Left lobe of liver (tissue), 2 donors: ENCODE measurements at regions not wholly inside any gene's neighbourhood (a gene's known extent, or its start where the extent isn't known, plus 50 kb on each side); places are given as distances from the start of the nearest gene placed in this dataset.
"Not testable (repeated sequence)": the region's sequence is repeated elsewhere in the genome, so short reads cannot be mapped to it uniquely, and the experiment has no call there.

Experiments used
- ATAC-seq: fragments of 200-7000 bp; cut with Tn5 transposase; one replicate; pipeline ENCODE4 v1.9.1; 2020; ENCODE audit warnings: mild to moderate bottlenecking, moderate library complexity
- DNase-seq: peaks from one replicate; pipeline ENCODE4 v3.0.0-alpha.2; 2020; ENCODE audit warnings: low spot score
- donor health status: DM: no; HTN: no; CAD: no; lungs with moderate emphysema.
- donor health status: DM: no; HTN: yes; CAD: no.

DNA sequence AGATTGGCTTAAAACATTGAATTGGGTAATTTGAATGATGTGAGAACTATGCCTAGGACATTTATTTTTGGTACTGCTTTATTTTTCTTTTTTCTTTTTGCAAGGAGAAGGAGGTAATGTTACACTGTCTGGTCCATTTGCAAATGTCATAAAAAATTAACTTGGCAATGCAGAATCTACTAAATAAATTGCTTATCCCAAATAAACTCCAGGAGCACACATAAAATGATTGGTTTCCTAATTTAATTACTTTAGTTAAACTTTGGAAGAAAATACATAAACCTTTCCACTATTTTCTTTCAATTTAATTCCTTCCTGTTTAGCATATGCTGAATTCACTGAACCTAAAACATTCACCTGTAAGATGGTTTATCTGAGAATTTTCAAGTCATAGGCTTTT, 238.4 kb upstream of the ETAA1 start:
- DNase-seq (no peak), ATAC-seq (no peak)

DNA sequence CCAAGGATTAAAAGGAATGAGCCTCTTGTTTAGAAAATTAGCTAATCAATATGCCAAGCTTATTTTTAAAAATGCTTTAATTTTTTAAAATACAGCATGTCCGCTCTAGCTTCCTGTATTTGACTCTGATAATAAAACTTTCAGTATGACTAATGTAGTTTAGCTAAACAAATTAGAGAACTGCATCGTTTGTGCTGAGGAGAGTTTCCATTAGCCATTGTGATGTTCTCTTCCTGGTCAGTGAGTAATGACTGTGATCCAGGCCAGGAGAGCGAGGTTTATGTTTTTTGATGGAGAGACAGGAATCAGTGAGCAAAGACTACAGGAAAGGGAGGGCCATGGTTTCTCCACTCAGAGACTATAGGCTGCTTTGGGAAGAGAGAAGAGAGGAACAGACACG, 237.2 kb upstream of the ETAA1 start:
- no peak for ATAC-seq
- DNase-seq: no peak

DNA sequence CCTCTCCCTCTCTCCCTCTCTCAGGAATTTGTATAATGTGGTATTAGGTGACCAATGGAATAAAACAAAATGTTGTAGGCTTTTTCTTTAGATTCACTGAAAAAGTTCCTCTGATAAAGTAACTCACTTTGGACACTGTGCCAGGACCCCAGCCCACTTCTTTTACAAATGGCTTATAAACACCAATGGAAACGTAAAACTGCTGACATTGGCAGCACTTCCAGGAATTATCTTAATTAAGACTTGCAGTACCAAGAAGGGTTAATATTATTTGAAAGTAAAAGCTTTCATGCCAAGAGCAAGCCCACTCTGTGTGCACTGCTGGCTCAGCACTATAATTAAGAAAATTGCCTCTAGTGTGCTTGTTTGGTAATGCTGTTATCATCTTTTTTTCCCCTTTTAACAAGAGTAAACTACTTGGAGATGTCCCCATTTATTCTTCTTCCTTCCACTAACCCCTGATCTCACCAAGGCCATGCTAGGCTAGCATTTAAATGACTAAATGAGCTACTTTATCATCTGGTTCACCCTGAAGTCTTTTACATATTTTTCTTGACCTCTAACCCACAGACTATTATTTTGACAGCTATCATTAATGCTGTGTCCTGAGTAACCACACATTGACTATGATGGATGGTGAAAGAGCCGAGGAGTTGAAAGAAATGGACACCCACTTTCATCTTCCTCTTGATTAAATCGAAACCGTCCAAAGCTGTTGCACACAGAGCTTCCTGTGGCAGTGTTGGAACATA, 232.2 kb upstream of the ETAA1 start:
- DNase-seq (no peak), ATAC-seq (no peak)

DNA sequence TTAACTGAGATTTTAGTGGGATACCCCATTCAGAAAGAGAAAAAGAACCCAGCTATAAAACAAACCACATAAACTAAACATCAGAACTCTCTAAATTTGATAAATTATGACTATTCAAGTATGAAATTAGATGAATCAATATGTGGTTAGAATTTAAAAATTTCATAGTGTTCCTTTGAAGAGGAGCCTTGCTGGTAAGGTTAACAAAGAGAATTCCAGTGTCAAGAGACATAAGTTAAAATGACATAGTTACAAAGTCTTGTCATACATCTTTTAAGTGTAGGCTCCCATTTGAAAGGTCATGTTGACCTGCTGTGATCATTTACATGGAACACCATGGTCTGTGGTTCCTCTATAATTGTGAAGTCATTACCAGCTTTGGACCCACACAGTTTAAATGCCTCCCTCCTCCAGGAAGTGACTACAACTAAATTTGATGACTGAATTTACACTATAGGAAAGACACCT, 231.6 kb upstream of the ETAA1 start:
- DNase-seq (no peak), ATAC-seq (no peak)

DNA sequence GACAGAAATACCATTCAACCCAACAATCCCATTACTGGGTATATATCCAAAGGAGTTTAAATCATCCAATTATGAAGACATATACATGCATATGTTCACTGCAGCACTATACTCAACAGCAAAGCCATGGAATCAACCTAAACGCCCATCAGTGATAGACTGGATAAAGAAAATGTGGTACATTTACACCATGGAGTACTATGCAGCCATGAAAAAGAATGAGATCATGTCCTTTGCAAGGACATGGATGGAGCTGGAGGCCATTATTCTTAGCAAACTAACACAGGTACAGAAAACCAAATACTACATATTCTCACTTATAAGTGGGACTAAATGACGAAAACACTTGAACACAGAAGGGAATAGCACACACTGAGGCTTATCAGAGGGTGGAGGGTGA, 230.6 kb upstream of the ETAA1 start:
- ATAC-seq, DNase-seq: not testable (repeated sequence)

DNA sequence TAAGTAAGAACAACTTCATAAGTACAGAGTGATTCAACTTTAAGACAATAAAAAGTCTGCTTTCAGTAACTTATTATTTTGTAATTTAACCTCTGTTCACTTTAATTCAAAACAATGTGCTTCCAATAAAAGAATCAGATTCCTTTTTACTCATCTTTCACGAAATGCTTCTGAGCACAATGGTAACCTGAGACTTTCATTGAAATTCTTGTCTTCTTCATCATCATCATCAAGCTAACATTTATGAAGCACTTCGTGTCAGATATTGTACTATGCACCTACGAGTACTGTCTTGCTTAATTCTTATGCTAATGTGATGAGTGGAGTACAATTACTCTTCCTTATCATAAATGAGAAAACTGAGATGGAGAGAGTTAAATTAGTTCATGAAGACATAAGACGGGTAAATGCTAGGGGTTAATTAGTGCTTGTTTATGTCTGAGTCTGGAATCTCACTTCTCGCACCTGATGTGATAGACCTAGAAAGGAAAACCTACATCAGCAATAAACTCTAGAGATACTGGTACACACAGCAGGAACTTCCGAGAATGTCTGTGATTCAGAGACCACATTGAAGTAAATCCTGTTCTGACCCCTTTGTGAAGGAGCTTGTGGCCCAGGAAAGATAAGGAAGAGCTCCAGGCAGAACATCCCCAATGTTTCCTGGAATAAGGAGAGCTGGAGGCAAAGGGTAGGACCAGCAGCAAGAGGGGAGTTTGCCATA, 227.6 kb upstream of the ETAA1 start:
- DNase-seq: no peak
- ATAC-seq: no peak

DNA sequence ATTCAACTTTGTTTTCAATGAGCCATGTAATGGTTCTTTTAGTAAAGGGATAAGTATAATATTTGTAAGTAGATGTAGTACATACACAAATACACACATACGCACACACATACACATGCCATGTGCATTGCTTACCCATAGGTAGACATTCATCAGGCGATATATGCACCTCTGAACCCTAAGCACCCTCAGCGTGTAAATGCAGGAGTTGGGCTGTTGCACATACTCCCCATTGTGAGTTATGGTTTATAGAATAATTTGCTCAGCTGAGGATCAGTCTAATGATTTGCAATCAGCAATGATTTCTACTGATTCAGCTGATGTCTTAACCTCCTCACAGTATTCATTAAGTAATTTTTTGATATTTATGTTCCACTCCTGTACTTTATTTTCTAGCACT, 217.6 kb upstream of the ETAA1 start:
- no peak for ATAC-seq
- no peak for DNase-seq

DNA sequence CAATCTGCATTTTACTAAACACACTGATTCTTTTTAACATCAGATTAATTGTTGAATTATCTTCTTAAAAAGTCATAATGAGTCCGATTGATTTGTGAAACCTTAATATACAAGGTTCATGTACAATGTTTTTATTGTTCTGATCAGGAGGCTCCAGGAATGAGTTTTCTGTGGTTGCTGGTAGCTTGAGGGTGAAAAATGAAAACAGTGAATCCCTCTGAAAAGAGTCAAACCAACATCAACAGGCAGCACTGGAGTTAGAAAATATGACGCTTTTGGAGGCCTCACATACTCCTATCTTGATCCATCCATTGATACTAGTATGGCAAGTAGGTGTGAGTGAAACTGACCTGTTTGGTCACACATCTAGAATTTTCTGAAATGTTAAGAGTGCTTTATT, 216.3 kb upstream of the ETAA1 start:
- ATAC-seq (no peak), DNase-seq (no peak)

DNA sequence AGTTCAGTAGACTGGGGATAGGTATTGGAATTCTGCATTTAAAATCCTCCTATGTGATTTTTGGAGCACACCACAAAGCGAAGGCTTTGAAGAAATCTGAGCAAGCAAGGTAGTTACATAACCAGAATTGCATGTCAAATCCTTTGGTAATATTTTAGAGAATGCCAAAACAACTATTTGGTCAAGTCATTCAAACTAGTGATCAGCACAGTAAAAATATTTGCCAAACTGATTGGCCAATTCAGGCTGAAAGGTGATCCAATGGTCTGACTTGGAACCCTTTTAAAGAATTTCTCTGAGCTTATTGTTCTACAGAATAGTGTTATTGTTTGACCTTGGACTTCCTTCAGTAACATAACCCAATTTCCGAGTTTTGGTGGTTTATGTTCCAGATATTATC, 214.2 kb upstream of the ETAA1 start:
- DNase-seq: no peak

DNA sequence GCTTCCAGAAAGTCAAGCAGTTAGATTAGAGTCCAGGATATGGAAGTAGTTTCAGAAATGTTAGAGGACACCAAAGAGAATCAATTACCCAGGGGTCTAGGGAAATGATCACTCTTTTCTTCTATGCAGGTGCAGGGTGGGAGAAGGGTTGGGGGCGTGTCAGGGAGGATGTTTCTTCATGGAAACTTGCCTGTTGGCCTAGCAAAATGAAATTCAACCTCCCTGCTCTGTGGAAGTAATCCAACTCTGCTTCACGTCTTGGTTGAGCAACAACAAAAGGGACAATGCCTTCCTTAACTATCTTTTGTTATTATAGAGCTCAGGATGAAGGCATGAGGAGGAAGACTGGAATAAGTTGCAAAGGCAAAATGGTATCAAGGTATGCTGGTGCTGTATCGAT, 210.8 kb upstream of the ETAA1 start:
- no peak for DNase-seq
- no peak for ATAC-seq

More for the DNA sequence above, 214.2 kb upstream of the ETAA1 start:
- peak; percentile 78 for ATAC-seq

DNA sequence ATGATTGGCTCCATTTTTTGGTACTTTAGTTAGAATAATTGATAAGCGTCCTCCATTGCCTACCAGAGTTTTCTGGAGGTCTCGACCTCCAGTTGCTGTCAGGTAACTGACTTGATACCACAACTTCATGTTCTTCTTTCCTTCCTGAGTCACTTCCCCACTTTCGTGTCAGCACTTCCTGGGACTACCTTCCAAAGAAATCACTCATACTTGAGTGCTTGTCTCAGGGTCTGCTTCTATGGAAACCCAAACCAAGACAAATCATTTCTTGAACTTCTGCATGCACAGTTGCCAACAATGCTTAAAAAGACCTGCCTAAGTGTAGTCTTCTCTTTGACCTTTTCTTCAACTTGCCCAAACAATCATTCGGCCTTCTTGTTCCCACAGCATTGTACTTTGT, 210.3 kb upstream of the ETAA1 start:
- ATAC-seq (no peak), DNase-seq (no peak)

DNA sequence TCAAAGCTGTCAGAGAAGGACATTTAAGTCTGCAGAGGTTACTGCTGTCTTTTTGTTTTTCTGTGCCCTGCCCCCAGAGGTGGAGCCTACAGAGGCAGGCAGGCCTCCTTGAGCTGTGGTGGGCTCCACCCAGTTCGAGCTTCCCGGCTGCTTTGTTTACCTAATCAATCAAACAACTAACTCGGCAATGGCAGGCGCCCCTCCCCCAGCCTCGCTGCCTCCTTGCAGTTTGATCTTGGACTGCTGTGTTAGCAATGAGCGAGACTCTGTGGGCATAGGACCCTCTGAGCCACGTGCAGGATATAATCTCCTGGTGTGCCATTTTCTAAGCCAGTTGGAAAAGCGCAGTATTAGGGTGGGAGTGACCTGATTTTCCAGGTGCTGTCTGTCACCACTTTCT, 201.8 kb upstream of the ETAA1 start:
- not testable (repeated sequence) for DNase-seq, ATAC-seq

DNA sequence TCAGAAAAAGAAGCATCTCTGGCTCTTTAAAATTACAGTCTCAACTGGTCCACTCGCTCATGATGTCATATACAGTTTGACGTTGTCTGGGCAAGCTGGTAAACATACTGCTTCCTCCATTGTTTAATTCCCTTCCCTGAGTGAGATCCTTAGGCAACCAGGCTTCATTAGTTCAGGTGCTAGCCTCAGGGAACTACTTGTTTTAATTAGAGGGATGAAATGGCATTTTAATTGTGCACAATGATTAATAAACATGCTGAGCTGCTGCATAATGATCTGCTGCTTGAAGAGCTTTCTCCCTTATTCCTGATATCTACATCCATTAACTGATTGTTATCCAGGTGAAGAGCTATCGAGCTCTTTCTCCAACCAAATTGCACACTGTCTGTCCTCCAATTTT, 195.6 kb upstream of the ETAA1 start:
- ATAC-seq (no peak), DNase-seq (no peak)

DNA sequence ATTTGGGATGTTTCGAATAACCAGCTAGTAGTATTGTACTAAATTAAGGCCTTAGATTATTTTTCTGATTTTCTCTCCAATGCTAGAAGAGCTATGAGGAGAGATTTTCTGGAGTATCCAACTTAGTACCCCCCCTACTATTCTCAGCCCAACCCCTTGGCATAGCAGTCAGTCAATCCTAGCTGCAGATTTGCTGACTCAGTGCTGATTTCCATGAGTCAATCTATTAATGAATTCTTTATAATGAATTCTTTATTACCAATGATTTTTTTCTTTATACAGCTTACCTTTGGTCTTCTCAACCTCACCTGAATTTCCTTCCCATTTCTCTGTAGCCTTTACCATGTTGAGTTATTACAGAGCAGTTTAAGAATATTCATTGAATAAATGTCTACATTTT, 192.8 kb upstream of the ETAA1 start:
- no peak for ATAC-seq
- DNase-seq: no peak

DNA sequence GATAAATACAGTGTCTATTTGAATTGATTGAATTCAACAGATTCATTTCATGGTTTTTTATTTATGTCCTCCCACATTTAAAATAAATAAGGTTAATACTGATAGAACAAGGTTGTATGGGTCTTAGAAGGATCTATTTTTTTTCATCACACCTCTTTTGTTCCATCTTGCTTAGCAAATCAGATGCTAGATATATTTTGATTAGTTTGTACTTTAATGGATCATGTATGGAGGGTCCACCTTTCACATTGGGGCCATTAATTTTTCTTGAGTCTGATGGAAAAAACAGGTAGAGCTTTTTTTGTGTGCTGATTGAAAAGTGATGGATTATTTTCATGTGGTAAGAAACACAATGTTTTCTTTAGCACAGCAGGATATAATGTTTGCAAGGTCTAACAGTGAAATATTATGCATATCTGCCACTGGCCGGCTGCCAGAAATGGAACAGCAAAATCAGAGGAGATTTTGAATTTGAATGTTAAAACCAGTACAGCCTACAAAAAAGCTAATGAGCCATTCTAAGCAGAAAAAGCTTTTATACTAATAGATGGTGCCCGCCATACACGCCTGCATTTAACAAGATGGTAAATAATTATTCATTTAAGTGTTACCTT, 188.1 kb upstream of the ETAA1 start:
- DNase-seq: no peak

DNA sequence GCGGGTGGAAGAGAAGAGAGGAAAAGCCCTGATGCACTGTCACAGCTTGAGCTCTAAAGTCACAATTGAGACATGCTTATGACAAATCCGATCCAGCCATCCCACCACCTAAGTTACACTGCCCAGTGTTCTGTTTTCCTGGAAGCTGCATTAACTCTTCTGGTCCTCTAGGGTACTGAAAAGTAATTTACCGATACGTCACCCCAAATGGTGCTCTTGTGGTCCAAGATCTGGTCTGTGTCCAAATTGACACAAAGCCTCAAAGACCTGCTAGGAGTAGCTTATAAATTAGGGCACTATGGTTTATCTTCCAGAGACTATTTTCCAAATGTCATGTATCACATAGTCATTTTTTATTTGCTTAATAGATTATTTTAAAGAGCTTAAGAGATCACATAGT, 186.7 kb upstream of the ETAA1 start:
- DNase-seq (no peak), ATAC-seq (no peak)

More for the DNA sequence above, 188.1 kb upstream of the ETAA1 start:
- no peak for ATAC-seq

DNA sequence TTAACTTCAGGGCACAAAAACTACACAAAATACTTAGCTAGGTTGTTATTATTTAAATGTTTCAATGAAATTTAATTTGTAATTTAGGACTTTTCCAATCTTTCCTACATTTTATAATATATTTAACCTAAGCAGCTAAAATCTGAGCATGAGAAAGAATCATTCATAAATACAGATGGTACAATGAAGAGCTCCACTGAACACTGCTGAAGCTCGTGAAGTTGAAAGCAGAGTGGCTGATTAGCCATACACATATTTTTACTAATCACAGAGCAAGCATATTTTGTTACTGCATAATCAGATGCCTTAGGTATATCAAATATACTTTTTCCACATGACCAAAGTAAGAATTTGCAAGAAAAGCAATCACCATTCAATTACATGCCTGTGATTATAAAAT, 184.9 kb upstream of the ETAA1 start:
- no peak for ATAC-seq

DNA sequence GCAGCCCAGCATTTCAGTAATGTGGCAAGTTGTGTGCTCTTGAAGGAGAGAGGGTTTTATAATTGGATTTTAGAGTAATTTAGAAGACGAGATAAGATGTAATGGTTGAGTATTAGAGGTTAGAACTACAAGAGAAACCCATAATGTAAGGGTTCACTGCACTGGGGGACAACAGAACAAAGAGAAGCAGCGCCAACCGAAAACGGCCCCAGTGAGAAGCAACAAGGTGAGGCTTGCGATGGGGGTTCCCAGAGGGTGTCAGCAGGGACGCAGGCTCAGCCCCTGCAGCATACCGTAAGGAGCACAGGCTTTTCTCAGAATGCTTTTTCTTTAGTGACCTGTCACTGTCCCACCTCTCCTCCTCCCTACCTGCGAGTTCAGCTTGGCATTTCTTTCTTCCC, 183.9 kb upstream of the ETAA1 start:
- no peak for ATAC-seq
- no peak for DNase-seq

More for the DNA sequence above, 184.9 kb upstream of the ETAA1 start:
- DNase-seq: no peak

DNA sequence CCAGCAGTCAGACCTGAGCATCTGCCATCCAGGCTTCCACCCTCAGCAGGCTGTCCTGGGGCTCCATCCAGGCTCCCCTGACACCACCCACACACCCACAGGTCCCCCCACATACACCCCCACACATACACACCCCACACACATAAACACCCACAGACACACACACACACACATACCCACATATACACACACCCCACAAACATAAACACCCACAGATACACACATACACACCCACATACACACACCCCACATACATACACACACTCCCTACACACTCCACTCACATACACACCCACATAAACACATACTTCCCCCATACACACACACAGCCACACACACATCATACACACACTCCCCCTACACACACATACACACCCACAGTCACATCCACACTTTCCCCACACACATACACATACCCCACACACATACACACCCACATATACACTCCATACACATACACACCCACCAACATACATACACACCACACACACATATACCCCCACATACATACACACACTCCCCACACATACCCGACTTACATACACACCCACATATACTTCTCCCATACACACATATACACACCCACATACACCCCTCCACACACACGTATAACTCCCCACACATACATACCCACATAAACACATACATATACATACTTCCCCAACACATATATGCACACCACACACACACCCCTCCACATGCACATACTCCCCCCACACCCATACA, 183.3 kb upstream of the ETAA1 start:
- DNase-seq (no peak), ATAC-seq (no peak)

DNA sequence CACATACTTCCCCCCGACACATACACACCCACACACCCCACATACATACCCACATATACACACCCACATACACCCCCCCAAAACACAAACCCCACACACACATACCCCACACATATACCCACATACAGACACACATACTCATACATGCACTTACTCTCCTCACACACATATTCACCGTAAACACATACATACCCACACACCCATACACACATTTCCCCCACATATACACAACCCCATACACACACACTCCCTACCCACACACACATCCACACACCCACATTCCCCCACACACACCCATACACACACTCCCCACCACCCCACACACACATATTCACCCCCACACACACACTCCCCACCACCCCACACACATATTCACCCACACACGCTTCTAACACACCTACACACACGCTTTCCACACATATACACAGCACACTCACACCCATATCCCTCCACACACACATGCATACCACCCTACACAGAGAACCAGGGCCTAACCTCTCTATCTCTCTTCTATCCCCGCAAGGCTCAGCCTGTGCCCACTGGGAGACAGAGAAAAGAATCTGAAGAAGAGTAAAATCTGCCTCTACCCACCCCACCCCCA, 182.4 kb upstream of the ETAA1 start:
- ATAC-seq: no peak
- no peak for DNase-seq
